ENCODE measurements at regions not wholly inside any gene's neighbourhood (a gene's known extent, or its start where the extent isn't known, plus 50 kb on each side); places are given as distances from the start of the nearest gene placed in this dataset.
A peak's percentile ranks its signal among the peaks of the same experiment; 100 is the strongest.

GRCh38 chr6:139919107-139920026 lies 544.9 kb upstream of the CITED2 start:
- DNase-seq, result no peak

- DNase-seq, result no peak
Observed at GRCh38 chr6:139917951-139918630, 543.6 kb upstream of the CITED2 start.

GRCh38 chr6:139914910-139915309 lies 540.5 kb upstream of the CITED2 start:
- DNase-seq, result no peak

GRCh38 chr6:139912735-139913400 lies 538.4 kb upstream of the CITED2 start:
- no peak for DNase-seq

- no peak for DNase-seq
Observed at GRCh38 chr6:139909992-139910391, 535.5 kb upstream of the CITED2 start.

GRCh38 chr6:139905404-139906052 lies 531.1 kb upstream of the CITED2 start:
- no peak for DNase-seq

GRCh38 chr6:139904568-139904967 lies 530.1 kb upstream of the CITED2 start:
- DNase-seq, result no peak

GRCh38 chr6:139904158-139904533 lies 529.7 kb upstream of the CITED2 start:
- DNase-seq, result no peak

GRCh38 chr6:139903411-139904157 lies 529.1 kb upstream of the CITED2 start:
- DNase-seq, result no peak

- no peak for DNase-seq
Observed at GRCh38 chr6:139895205-139895793, 520.9 kb upstream of the CITED2 start.

- no peak for DNase-seq
Observed at GRCh38 chr6:139894271-139894670, 519.8 kb upstream of the CITED2 start.

GRCh38 chr6:139891471-139891870 lies 517.0 kb upstream of the CITED2 start:
- no peak for DNase-seq

- DNase-seq, result peak in 1 of 2 experiments; percentile 15
Observed at GRCh38 chr6:139888681-139889122, 514.3 kb upstream of the CITED2 start.

- no peak for DNase-seq
Observed at GRCh38 chr6:139887275-139887674, 512.8 kb upstream of the CITED2 start.

- DNase-seq, result no peak
Observed at GRCh38 chr6:139886396-139886795, 511.9 kb upstream of the CITED2 start.

GRCh38 chr6:139885909-139886308 lies 511.5 kb upstream of the CITED2 start:
- DNase-seq, result no peak

- no peak for DNase-seq
Observed at GRCh38 chr6:139883776-139884175, 509.3 kb upstream of the CITED2 start.

- no peak for DNase-seq
Observed at GRCh38 chr6:139882977-139883728, 508.7 kb upstream of the CITED2 start.

GRCh38 chr6:139882234-139882633 lies 507.8 kb upstream of the CITED2 start:
- DNase-seq, result no peak

- DNase-seq, result peak; percentile 2 to 44
Observed at GRCh38 chr6:139881728-139882211, 507.3 kb upstream of the CITED2 start.

- no peak for DNase-seq
Observed at GRCh38 chr6:139881236-139881635, 506.8 kb upstream of the CITED2 start.

All from NCI-H2081 (cell line).